HCT116 (cell line): ENCODE measurements at regions not wholly inside any gene's neighbourhood (a gene's known extent, or its start where the extent isn't known, plus 50 kb on each side); places are given as distances from the start of the nearest gene placed in this dataset.

Source experiments
- CBX3 ChIP-seq: IDR thresholded peaks from 2 replicates; pipeline ENCODE4 v1.6.1; 2012; ENCODE audit warnings: low read depth
- CEBPB ChIP-seq: IDR thresholded peaks from 2 replicates; pipeline ENCODE4 v1.6.1; 2012; ENCODE audit warnings: low read depth
- CTCF ChIP-seq, 3 experiments: fragments of 200-600 bp in 1 of 3; sonication (generic) in 1 of 3; IDR thresholded peaks in 2 of 3; conservative IDR thresholded peaks in 1 of 3; 2 replicates each; pipeline ENCODE4 v1.5.1; 2012 to 2017; ENCODE audit warnings: low read depth in 2 of 3, low read length in 2 of 3, antibody characterized with exemption in 1 of 3, borderline replicate concordance in 1 of 3, control low read depth in 1 of 3, mild to moderate bottlenecking in 1 of 3, mixed read lengths in 1 of 3, mixed run types in 1 of 3, moderate library complexity in 1 of 3; ENCODE audit not compliant: insufficient read depth in 1 of 3
- EGR1 ChIP-seq: IDR thresholded peaks from 2 replicates; pipeline ENCODE4 v1.6.1; 2012; ENCODE audit warnings: low read depth
- EZH2 ChIP-seq: fragments of 200-600 bp; sonication (generic); IDR thresholded peaks from 2 replicates; pipeline ENCODE4 v1.6.1; 2017; ENCODE audit warnings: antibody characterized with exemption, mixed run types
- EZH2phosphoT487 ChIP-seq: fragments of 200-600 bp; IDR thresholded peaks from 2 replicates; pipeline ENCODE4 v1.6.1; 2018; ENCODE audit warnings: antibody characterized with exemption, borderline replicate concordance
- POLR2A ChIP-seq: IDR thresholded peaks from 2 replicates; pipeline ENCODE4 v1.7.0; 2011; ENCODE audit warnings: borderline replicate concordance; ENCODE audit not compliant: insufficient read depth, insufficient read length; ENCODE audit errors: extremely low read depth
- POLR2AphosphoS5 ChIP-seq: IDR thresholded peaks from 2 replicates; pipeline ENCODE4 v1.6.1; 2011; ENCODE audit warnings: mild to moderate bottlenecking, low read depth, low read length, moderate library complexity
- SP1 ChIP-seq: IDR thresholded peaks from 2 replicates; pipeline ENCODE4 v1.6.1; 2012; ENCODE audit warnings: low read depth
- ZFX ChIP-seq: fragments of 450-650 bp; IDR thresholded peaks from 2 replicates; pipeline ENCODE4 v1.6.1; 2017
- ZNF274 ChIP-seq: fragments of 200-500 bp; sonication (Bioruptor generic); IDR thresholded peaks from 2 replicates; pipeline ENCODE4 v1.6.1; 2014; ENCODE audit warnings: mild to moderate bottlenecking, low read depth, low read length, inconsistent platforms
- TF ChIP-seq, protein P1 (sequence below): IDR thresholded peaks from 2 replicates; pipeline ENCODE4 v1.6.1; 2012

DNA sequence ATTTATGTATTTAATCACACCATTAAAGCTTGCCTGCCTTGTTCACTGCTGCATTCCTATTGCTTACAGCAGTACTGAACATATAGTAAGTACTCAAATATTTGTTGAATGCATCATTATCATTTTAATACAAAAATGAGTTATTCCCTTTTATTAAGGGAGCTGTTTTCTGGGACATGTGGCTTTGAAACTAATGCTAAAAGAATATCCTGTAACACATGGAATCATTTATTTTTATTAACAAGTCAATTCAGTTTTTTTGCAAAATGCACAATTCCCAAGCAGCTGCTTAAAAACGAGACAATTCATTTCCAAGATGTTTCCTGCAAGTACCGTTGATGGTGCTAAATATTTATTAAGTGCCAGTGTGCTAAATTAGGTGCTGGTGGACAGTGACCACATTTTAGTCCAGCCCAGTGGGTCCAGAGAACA lies 148.3 kb upstream of the NR3C1 start:
- TF ChIP-seq CTCF (IDR thresholded peaks at IDR 0.05 in 2 of 3, conservative IDR thresholded peaks at IDR 0.05 in 1 of 3; ENCODE audit: borderline replicate concordance in 1 of 3, insufficient read depth in 1 of 3, low read depth in 2 of 3, low read length in 2 of 3) (no peak), EZH2 (no peak), POLR2A (no peak), ZNF274 (no peak), EZH2phosphoT487 (no peak), EGR1 (no peak), CBX3 (no peak), POLR2AphosphoS5 (no peak), ZFX (no peak), CEBPB (no peak), SP1 (no peak)
- TF ChIP-seq, protein P1, sequence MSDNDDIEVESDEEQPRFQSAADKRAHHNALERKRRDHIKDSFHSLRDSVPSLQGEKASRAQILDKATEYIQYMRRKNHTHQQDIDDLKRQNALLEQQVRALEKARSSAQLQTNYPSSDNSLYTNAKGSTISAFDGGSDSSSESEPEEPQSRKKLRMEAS, result no peak
